ENCODE measurements at regions not wholly inside any gene's neighbourhood (a gene's known extent, or its start where the extent isn't known, plus 50 kb on each side); places are given as distances from the start of the nearest gene placed in this dataset.
"Not testable (repeated sequence)": the region's sequence is repeated elsewhere in the genome, so short reads cannot be mapped to it uniquely, and the experiment has no call there.

GRCh38 chr1:149635290-149635899, 51.7 kb downstream of the PPIAL4C start:
- peak overlapping the region; percentile 100 for H3K27ac Mint-ChIP-seq
- H3K27me3 Mint-ChIP-seq; H3K36me3 Mint-ChIP-seq (ENCODE audit: low read depth); H3K9me3 Mint-ChIP-seq: not testable (repeated sequence)
- H3K4me3 Mint-ChIP-seq: peak overlapping the region; percentile 82
- peaks cover 36% of the 10 kb centered on the region for H3K4me1 Mint-ChIP-seq (ENCODE audit: low read depth)
- DNase-seq: peak; percentile 54

DNA sequence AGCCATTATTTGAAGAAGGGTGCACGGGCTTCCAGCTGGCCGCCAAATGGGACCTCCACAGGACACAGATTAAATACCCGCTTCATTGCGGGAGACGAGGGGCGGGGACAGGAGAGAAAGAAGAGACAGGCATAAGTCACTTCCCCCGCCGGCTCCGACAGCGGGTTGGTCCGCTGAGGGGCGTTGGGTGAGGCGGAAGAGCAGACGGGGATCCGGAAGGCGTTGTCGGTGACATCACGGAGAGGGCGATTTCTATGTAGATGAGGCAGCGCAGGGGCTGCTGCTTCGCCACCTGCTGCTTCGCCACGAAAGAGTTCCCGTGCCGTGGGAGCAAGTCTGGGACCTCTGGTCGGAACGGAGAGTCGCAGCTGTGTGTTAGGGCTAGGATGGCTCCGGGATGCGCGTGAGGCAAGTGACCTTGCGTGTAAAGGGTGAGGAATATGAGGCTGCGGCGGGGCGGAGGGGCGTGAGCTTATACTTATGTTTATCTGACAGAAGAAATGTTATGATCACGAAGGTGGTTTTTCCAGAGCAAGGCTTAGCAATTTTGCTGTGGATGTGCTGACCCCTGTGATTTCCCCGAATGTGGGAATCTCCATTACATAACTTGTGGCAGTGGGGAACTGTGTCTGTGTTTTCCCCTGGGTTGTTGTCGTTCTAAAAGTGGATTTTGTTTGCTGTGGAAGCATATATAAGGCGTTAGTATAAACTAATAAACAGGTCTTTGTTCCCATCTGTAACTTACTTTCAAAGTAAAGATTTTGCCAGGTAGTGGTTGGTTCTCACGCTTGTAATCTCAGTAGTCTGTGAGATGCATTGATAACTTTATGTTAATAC, 52.9 kb downstream of the PPIAL4C start:
- Mint-ChIP-seq H3K4me1 (ENCODE audit: low read depth) (peaks cover 38% of the 10 kb centered on the region), H3K4me3 (peak overlapping the region; percentile 82), H3K27ac (peak overlapping the region; percentile 100)
- not testable (repeated sequence) for H3K27me3 Mint-ChIP-seq; H3K9me3 Mint-ChIP-seq; H3K36me3 Mint-ChIP-seq (ENCODE audit: low read depth)
- DNase-seq: peak; percentile 92

DNA sequence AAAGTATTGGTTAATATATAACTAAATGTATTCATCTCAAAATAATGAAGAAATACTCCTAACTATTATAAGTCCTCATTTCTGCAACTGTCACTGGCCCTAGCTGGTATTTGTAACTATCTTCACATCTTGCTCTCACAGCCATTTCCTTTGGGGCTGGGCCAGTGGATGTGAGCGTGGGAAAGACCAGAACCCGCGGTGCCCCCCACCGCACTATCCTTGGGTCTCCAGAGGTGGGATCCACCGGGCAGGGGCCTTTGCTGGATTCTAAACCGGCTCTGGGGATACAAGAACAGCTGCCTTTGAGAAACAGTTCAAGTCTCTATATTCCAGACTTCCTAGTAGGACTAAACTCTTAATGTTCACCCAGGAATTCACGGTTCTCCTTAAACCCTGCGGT, 54.8 kb downstream of the PPIAL4C start:
- H3K36me3 Mint-ChIP-seq (ENCODE audit: low read depth); H3K27me3 Mint-ChIP-seq; H3K9me3 Mint-ChIP-seq; H3K4me3 Mint-ChIP-seq; DNase-seq: not testable (repeated sequence)
- Mint-ChIP-seq H3K4me1 (ENCODE audit: low read depth) (peaks cover 40% of the 10 kb centered on the region), H3K27ac (peak overlapping the region; percentile 63)

DNA sequence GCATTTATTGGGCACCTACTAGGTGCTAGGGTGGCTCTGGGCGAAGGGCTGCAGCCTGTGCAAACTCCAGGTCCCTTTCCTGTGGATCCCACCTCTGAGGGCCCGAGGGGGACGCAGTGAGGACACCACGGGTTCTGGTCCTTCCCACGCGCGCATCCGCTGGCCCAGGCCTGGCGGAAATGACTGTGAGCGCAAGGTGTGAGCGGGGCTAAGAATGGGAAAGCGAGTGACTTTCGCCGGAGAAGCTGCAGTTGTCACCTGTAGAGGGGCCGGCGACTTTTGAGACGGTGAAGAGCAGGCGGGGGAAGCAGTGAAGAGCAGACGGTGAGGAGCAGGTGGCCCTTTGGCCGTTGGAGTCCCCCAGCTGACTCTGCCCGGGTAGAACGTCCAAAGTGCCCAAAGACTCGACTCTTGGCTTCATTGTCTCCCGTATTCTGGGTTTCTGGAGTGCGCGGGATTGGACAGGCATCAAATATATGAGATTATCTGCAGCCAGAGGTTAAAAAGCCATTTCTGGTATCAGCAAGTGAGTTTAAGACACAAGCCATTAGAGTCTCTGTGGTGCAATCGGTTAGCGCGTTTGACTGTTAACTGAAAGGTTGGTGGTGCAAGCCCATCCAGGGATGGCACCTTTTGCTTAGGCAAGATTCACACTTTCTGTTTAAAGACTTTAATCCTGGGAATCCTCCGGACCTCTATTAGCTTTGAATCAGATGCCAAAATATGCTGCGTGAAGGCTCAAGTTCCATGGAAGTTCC, 55.4 kb downstream of the PPIAL4C start:
- not testable (repeated sequence) for DNase-seq; H3K4me3 Mint-ChIP-seq; H3K9me3 Mint-ChIP-seq; H3K27me3 Mint-ChIP-seq; H3K36me3 Mint-ChIP-seq (ENCODE audit: low read depth)
- peaks cover 35% of the 10 kb centered on the region for H3K4me1 Mint-ChIP-seq (ENCODE audit: low read depth)
- H3K27ac Mint-ChIP-seq: peak overlapping the region; percentile 63

GRCh38 chr1:149641179-149641578, 57.5 kb downstream of the PPIAL4C start:
- H3K27ac Mint-ChIP-seq: peak overlapping the region; percentile 79
- H3K36me3 Mint-ChIP-seq (ENCODE audit: low read depth); H3K27me3 Mint-ChIP-seq; H3K9me3 Mint-ChIP-seq; DNase-seq; H3K4me3 Mint-ChIP-seq: not testable (repeated sequence)
- peaks cover 36% of the 10 kb centered on the region for H3K4me1 Mint-ChIP-seq (ENCODE audit: low read depth)

DNA sequence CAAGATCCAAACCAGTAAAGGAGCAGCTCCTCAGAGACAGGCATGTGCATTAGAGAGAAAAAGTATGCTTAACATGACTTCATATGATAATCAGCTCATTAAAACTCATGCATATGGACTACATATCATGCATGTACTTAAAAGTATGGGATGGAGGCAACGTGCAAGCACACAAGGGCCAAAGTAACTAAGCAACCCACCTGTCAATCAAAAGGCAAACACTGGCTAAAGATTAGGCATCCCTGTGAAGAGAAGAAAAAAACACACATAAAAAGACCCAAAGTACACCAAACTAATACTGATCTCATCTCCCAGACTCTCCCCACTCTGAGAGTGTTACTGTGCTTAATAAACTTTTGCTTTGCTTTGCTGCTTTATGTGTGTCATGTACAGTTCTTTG, 61.2 kb downstream of the PPIAL4C start:
- DNase-seq; H3K4me3 Mint-ChIP-seq; H3K36me3 Mint-ChIP-seq (ENCODE audit: low read depth); H3K27me3 Mint-ChIP-seq; H3K9me3 Mint-ChIP-seq; H3K27ac Mint-ChIP-seq: not testable (repeated sequence)
- peaks cover 18% of the 10 kb centered on the region for H3K4me1 Mint-ChIP-seq (ENCODE audit: low read depth)

- not testable (repeated sequence) for H3K36me3 Mint-ChIP-seq (ENCODE audit: low read depth)
- peak; percentile 60 for DNase-seq
- H3K4me1 Mint-ChIP-seq (ENCODE audit: low read depth): peaks cover 13% of the 10 kb centered on the region
Measured at GRCh38 chr1:149646360-149647017, 62.8 kb downstream of the PPIAL4C start.

GRCh38 chr1:149647018-149647373, 63.3 kb downstream of the PPIAL4C start:
- peaks cover 12% of the 10 kb centered on the region for H3K4me1 Mint-ChIP-seq (ENCODE audit: low read depth)
- peak overlapping the region; percentile 80 for H3K4me3 Mint-ChIP-seq
- not testable (repeated sequence) for H3K27ac Mint-ChIP-seq; H3K36me3 Mint-ChIP-seq (ENCODE audit: low read depth); H3K27me3 Mint-ChIP-seq; H3K9me3 Mint-ChIP-seq
- DNase-seq: peak; percentile 44

More at GRCh38 chr1:149646360-149647017, 62.8 kb downstream of the PPIAL4C start:
- H3K27me3 Mint-ChIP-seq, H3K9me3 Mint-ChIP-seq: not testable (repeated sequence)
- Mint-ChIP-seq H3K27ac (peak overlapping the region; percentile 84), H3K4me3 (peak overlapping the region; percentile 80)

- H3K9me3 Mint-ChIP-seq: not testable (repeated sequence)
Measured at GRCh38 chr1:149657750-149658149, 74.1 kb downstream of the PPIAL4C start.

DNA sequence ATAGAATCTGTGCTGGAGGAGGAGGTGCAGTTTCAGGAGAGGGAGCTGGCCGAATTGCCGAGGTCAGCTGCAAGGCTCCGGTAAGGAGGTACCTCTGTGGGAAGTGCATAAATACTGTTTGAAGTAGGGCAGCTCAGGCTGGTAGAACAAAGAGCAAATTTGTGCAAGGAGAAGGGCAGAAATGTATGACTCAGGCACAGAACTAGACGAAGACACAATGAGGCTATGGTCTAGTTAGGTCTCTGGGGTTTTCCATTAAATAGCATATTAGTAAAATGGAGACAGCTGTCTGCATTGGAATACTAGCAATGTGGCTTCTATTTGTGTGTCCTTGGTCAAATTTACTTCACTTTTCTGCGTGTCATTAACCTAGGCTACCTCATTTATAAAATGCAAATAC, 74.5 kb downstream of the PPIAL4C start:
- not testable (repeated sequence) for H3K27me3 Mint-ChIP-seq; H3K9me3 Mint-ChIP-seq; H3K4me3 Mint-ChIP-seq; H3K36me3 Mint-ChIP-seq (ENCODE audit: low read depth); DNase-seq; H3K27ac Mint-ChIP-seq; H3K4me1 Mint-ChIP-seq (ENCODE audit: low read depth)

More at GRCh38 chr1:149657750-149658149, 74.1 kb downstream of the PPIAL4C start:
- not testable (repeated sequence) for H3K4me1 Mint-ChIP-seq (ENCODE audit: low read depth); DNase-seq; H3K4me3 Mint-ChIP-seq; H3K36me3 Mint-ChIP-seq (ENCODE audit: low read depth); H3K27ac Mint-ChIP-seq; H3K27me3 Mint-ChIP-seq

GRCh38 chr1:149664624-149665023, 81.0 kb downstream of the PPIAL4C start:
- H3K36me3 Mint-ChIP-seq (ENCODE audit: low read depth); H3K9me3 Mint-ChIP-seq; H3K4me1 Mint-ChIP-seq (ENCODE audit: low read depth); H3K4me3 Mint-ChIP-seq; H3K27ac Mint-ChIP-seq; H3K27me3 Mint-ChIP-seq; DNase-seq: not testable (repeated sequence)

DNA sequence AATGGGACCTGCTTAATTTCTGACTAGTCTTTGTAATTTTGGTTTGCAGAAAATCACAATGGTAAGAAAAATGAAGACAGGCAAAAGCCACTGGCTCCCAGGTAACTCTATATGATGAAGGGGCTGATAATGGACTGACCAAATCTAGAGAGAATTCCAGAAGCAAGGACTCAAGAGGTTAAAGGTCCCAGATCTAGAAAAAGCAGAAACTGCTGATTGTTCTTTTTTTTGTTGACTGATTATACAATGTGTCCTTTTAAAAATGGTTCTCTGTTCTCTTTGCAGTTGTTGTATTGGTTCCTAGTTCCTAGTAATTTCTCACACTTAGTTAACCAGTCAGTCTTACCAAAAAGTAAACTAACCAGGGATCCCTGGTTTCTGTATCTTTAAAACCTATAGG, 81.4 kb downstream of the PPIAL4C start:
- DNase-seq; H3K4me1 Mint-ChIP-seq (ENCODE audit: low read depth); H3K4me3 Mint-ChIP-seq; H3K9me3 Mint-ChIP-seq; H3K27me3 Mint-ChIP-seq; H3K27ac Mint-ChIP-seq; H3K36me3 Mint-ChIP-seq (ENCODE audit: low read depth): not testable (repeated sequence)

- not testable (repeated sequence) for H3K4me3 Mint-ChIP-seq; H3K27me3 Mint-ChIP-seq; H3K9me3 Mint-ChIP-seq; DNase-seq; H3K27ac Mint-ChIP-seq; H3K4me1 Mint-ChIP-seq (ENCODE audit: low read depth); H3K36me3 Mint-ChIP-seq (ENCODE audit: low read depth)
Measured at GRCh38 chr1:149665528-149665927, 81.9 kb downstream of the PPIAL4C start.

DNA sequence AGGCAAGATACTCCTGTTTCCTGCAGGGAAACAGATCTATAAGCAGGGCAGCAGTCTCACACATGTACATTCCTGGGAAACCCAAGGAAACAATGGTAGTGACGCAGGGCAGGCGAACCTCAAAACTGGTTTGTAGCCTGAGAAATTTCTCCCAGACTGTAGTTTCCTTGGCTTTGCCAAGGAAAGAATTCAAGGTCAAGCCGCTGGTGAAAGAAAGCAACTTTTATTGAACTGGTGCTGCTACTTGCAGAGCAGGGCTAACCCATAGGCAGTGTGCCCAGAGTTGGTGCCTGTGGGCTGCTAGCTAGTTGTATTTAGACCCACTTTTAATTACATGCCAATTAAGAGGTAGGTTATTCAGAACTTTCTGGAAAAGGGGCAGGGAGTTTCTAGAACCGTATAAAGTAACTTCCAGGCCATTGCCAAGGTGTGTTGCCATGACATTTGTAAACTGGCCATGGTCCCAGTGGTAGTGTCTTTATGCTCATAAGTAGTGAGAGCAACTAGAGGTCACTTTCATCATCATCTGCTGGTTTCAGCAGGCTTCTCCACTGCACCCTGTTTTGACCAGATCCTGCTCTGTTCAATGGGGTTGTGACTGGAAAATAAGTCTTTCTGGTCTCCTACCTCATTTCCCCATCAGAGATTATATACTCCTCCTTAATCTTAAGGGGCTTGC, 89.7 kb downstream of the PPIAL4C start:
- not testable (repeated sequence) for H3K4me1 Mint-ChIP-seq (ENCODE audit: low read depth); H3K4me3 Mint-ChIP-seq; H3K27me3 Mint-ChIP-seq; H3K9me3 Mint-ChIP-seq; DNase-seq; H3K36me3 Mint-ChIP-seq (ENCODE audit: low read depth); H3K27ac Mint-ChIP-seq
